HepG2 (cell line): ENCODE measurements at regions not wholly inside any gene's neighbourhood (a gene's known extent, or its start where the extent isn't known, plus 50 kb on each side); places are given as distances from the start of the nearest gene placed in this dataset.
"Not testable (repeated sequence)": the region's sequence is repeated elsewhere in the genome, so short reads cannot be mapped to it uniquely, and the experiment has no call there.

Experiments
- ATF2 ChIP-seq: sonication (generic); formaldehyde crosslinking; IDR thresholded peaks from 2 replicates; pipeline ENCODE4 v1.4.0; 2020; ENCODE audit warnings: missing genetic modification reagents
- KLF12 ChIP-seq: sonication (generic); formaldehyde crosslinking; IDR thresholded peaks from 2 replicates; pipeline ENCODE4 v1.4.0; 2020; ENCODE audit warnings: missing genetic modification reagents, borderline replicate concordance
- RARG ChIP-seq: sonication (generic); formaldehyde crosslinking; IDR thresholded peaks from 2 replicates; pipeline ENCODE4 v1.4.0; 2020; ENCODE audit warnings: low read depth, mild to moderate bottlenecking, missing genetic modification reagents
- YY1 ChIP-seq: IDR thresholded peaks from 2 replicates; pipeline ENCODE4 v1.6.1; 2011; ENCODE audit warnings: low read length, low read depth, moderate library complexity, mild to moderate bottlenecking; ENCODE audit not compliant: insufficient read depth, insufficient replicate concordance
- ZNF577 ChIP-seq: sonication (generic); formaldehyde crosslinking; IDR thresholded peaks from 2 replicates; pipeline ENCODE4 v1.4.0; 2020; ENCODE audit warnings: mild to moderate bottlenecking, low read depth, missing genetic modification reagents, borderline replicate concordance

DNA sequence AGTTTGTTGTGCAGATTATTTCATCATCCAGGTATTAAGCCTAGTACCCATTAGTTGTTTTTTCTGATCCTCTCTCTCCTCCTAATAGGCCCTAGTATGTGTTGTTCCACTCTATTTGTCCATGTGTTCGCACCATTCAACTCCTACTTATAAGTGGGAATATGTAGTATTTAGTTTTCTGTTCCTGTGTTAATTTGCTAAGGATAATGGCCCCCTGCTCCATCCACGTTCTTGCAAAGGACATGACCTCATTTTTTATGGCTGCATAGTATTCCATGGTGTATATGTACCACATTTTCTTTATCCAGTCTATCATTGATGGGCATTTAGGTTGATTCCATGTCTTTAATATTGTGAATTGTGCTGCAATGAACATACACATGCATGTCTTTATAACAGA is 107.8 kb downstream of the ZNF429 start:
- not testable (repeated sequence) for TF ChIP-seq ZNF577 (CRISPR knock-in tag); RARG; KLF12 (CRISPR knock-in tag); YY1; ATF2 (CRISPR knock-in tag)
